GM23338 (cell line): ENCODE measurements at regions not wholly inside any gene's neighbourhood (a gene's known extent, or its start where the extent isn't known, plus 50 kb on each side); places are given as distances from the start of the nearest gene placed in this dataset.
"Not testable (repeated sequence)": the region's sequence is repeated elsewhere in the genome, so short reads cannot be mapped to it uniquely, and the experiment has no call there.

Experiments
- ATAC-seq: fragments of 200-7000 bp; cut with Tn5 transposase; 3 replicates; pipeline ENCODE4 v1.9.1; 2020
- DNase-seq: peaks from one replicate; pipeline ENCODE4 v3.0.0-alpha.2; 2015; ENCODE audit warnings: low spot score
- H2AFZ ChIP-seq: fragments of 200-600 bp; sonication (generic); 2 replicates; pipeline ENCODE4 v1.8.0; 2016; ENCODE audit warnings: antibody characterized with exemption, mild to moderate bottlenecking, moderate library complexity
- H3F3A ChIP-seq: fragments of 200-600 bp; sonication (generic); replicated peaks from 2 replicates; pipeline ENCODE4 v1.8.0; 2017; ENCODE audit warnings: antibody characterized with exemption, mixed run types, low read depth
- H3K27ac ChIP-seq: fragments of 200-600 bp; sonication (generic); 2 replicates; pipeline ENCODE4 v1.6.1; 2016; ENCODE audit warnings: low read depth
- H3K27me3 ChIP-seq: fragments of 200-600 bp; sonication (generic); 2 replicates; pipeline ENCODE4 v1.8.0; 2016; ENCODE audit warnings: mild to moderate bottlenecking, mixed run types, moderate library complexity; ENCODE audit not compliant: insufficient read depth
- H3K36me3 ChIP-seq: fragments of 200-600 bp; sonication (generic); 2 replicates; pipeline ENCODE4 v1.8.0; 2016; ENCODE audit warnings: mild to moderate bottlenecking; ENCODE audit not compliant: insufficient read depth
- H3K4me1 ChIP-seq: fragments of 200-600 bp; sonication (generic); 2 replicates; pipeline ENCODE4 v1.8.0; 2016; ENCODE audit warnings: mild to moderate bottlenecking, moderate library complexity; ENCODE audit not compliant: insufficient read depth
- H3K4me2 ChIP-seq: fragments of 200-600 bp; sonication (generic); 2 replicates; pipeline ENCODE4 v1.7.1; 2017; ENCODE audit warnings: mixed run types
- H3K4me3 ChIP-seq: fragments of 200-600 bp; sonication (generic); 2 replicates; pipeline ENCODE4 v1.6.1; 2016; ENCODE audit warnings: mixed run types
- H3K79me2 ChIP-seq: fragments of 200-600 bp; sonication (generic); replicated peaks from 2 replicates; pipeline ENCODE4 v1.8.0; 2017; ENCODE audit warnings: mild to moderate bottlenecking; ENCODE audit not compliant: insufficient read depth
- H3K9me2 ChIP-seq: fragments of 200-600 bp; sonication (generic); 2 replicates; pipeline ENCODE4 v1.8.0; 2017; ENCODE audit not compliant: insufficient read depth
- H4K20me1 ChIP-seq: fragments of 200-600 bp; sonication (generic); replicated peaks from 2 replicates; pipeline ENCODE4 v1.8.0; 2017; ENCODE audit warnings: mild to moderate bottlenecking; ENCODE audit not compliant: insufficient read depth
- H3K27ac Mint-ChIP-seq: 2 replicates; pipeline ENCODE4 v1.8.0; 2020; ENCODE audit warnings: inconsistent platforms, mild to moderate bottlenecking, moderate library complexity, mixed read lengths
- H3K27me3 Mint-ChIP-seq: 3 replicates; pipeline ENCODE4 v1.8.0; 2022; ENCODE audit warnings: low read depth, mild to moderate bottlenecking, moderate library complexity, mixed read lengths, inconsistent platforms; ENCODE audit not compliant: insufficient read depth, poor library complexity
- H3K36me3 Mint-ChIP-seq: 3 replicates; pipeline ENCODE4 v1.8.0; 2021; ENCODE audit warnings: low read depth, mild to moderate bottlenecking, inconsistent platforms, moderate library complexity, mixed read lengths
- H3K4me1 Mint-ChIP-seq: 3 replicates; pipeline ENCODE4 v1.8.0; 2020; ENCODE audit warnings: mild to moderate bottlenecking, inconsistent platforms, mixed read lengths
- H3K4me3 Mint-ChIP-seq: 3 replicates; pipeline ENCODE4 v1.8.0; 2021; ENCODE audit warnings: moderate library complexity, mild to moderate bottlenecking, inconsistent platforms, mixed read lengths
- H3K9me3 Mint-ChIP-seq: 3 replicates; pipeline ENCODE4 v1.8.0; 2020; ENCODE audit warnings: moderate library complexity, mild to moderate bottlenecking, inconsistent platforms, mixed read lengths
- EZH2 ChIP-seq: fragments of 200-600 bp; sonication (generic); IDR thresholded peaks from one replicate; pipeline ENCODE4 v1.8.0; 2017; ENCODE audit warnings: antibody characterized with exemption, mild to moderate bottlenecking, low read depth; ENCODE audit not compliant: unreplicated experiment
- EZH2phosphoT487 ChIP-seq: fragments of 200-600 bp; sonication (generic); IDR thresholded peaks from one replicate; pipeline ENCODE4 v1.8.1; 2018; ENCODE audit warnings: antibody characterized with exemption; ENCODE audit not compliant: unreplicated experiment
- JUNB ChIP-seq: IDR thresholded peaks from one replicate; pipeline ENCODE4 v1.6.1; 2016; ENCODE audit warnings: antibody characterized with exemption; ENCODE audit not compliant: unreplicated experiment
- NANOG ChIP-seq: IDR thresholded peaks from 2 replicates; pipeline ENCODE4 v1.6.1; 2016; ENCODE audit warnings: antibody characterized with exemption, borderline replicate concordance
- POLR2AphosphoS5 ChIP-seq: IDR thresholded peaks from 2 replicates; pipeline ENCODE4 v1.6.1; 2016; ENCODE audit warnings: antibody characterized with exemption, low read depth
- REST ChIP-seq: IDR thresholded peaks from one replicate; pipeline ENCODE4 v1.6.1; 2018; ENCODE audit warnings: antibody characterized with exemption; ENCODE audit not compliant: unreplicated experiment
- STAT1 ChIP-seq: IDR thresholded peaks from one replicate; pipeline ENCODE4 v1.6.1; 2016; ENCODE audit warnings: antibody characterized with exemption; ENCODE audit not compliant: unreplicated experiment
- ZNF114 ChIP-seq: fragments of 250-450 bp; sonication (Bioruptor Pico); IDR thresholded peaks from 2 replicates; pipeline ENCODE4 v1.5.0; 2020; ENCODE audit warnings: mild to moderate bottlenecking, moderate library complexity
- ZNF331 ChIP-seq: fragments of 250-450 bp; sonication (Bioruptor Pico); IDR thresholded peaks from 2 replicates; pipeline ENCODE4 v1.5.0; 2020; ENCODE audit warnings: low read depth, mild to moderate bottlenecking, moderate library complexity
- TF ChIP-seq, protein P1 (sequence below), 2 experiments: fragments of 200-600 bp in 1 of 2; sonication (generic) in 1 of 2; conservative IDR thresholded peaks; 2 replicates each; pipeline versions ENCODE4 v1.5.1 to v1.6.1; 2016 to 2017; ENCODE audit warnings: antibody characterized with exemption in 2 of 2, low read depth in 2 of 2, mild to moderate bottlenecking in 2 of 2, moderate library complexity in 1 of 2

- no peak overlapping the region for H3K4me2 ChIP-seq
- ATAC-seq: no peak
- no peak overlapping the region for H3K27ac ChIP-seq
- H3K4me1 ChIP-seq: no peaks in the 10 kb centered on the region; the same call in 1 of the 2 replicates
- H3K36me3 ChIP-seq: no peaks in the 10 kb centered on the region
- H3K4me3 Mint-ChIP-seq: no peak overlapping the region
- no peak overlapping the region for H2AFZ ChIP-seq
- peaks cover 6% of the 10 kb centered on the region for H3K27me3 Mint-ChIP-seq
- H3K79me2 ChIP-seq: no peaks in the 10 kb centered on the region
- H4K20me1 ChIP-seq: no peaks in the 10 kb centered on the region
- H3K9me2 ChIP-seq: no peaks in the 10 kb centered on the region
- no peaks in the 10 kb centered on the region for H3K4me1 Mint-ChIP-seq
- TF ChIP-seq, protein P1, sequence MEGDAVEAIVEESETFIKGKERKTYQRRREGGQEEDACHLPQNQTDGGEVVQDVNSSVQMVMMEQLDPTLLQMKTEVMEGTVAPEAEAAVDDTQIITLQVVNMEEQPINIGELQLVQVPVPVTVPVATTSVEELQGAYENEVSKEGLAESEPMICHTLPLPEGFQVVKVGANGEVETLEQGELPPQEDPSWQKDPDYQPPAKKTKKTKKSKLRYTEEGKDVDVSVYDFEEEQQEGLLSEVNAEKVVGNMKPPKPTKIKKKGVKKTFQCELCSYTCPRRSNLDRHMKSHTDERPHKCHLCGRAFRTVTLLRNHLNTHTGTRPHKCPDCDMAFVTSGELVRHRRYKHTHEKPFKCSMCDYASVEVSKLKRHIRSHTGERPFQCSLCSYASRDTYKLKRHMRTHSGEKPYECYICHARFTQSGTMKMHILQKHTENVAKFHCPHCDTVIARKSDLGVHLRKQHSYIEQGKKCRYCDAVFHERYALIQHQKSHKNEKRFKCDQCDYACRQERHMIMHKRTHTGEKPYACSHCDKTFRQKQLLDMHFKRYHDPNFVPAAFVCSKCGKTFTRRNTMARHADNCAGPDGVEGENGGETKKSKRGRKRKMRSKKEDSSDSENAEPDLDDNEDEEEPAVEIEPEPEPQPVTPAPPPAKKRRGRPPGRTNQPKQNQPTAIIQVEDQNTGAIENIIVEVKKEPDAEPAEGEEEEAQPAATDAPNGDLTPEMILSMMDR (conservative IDR thresholded peaks at IDR 0.05; ENCODE audit: low read depth in 2 of 2): no peak
- no peak for TF ChIP-seq NANOG
- TF ChIP-seq REST: no peak
- no peak for TF ChIP-seq POLR2AphosphoS5
- no peak for TF ChIP-seq EZH2phosphoT487
- no peak for TF ChIP-seq ZNF114
- TF ChIP-seq ZNF331 (CRISPR knock-in tag): no peak
- no peak for TF ChIP-seq EZH2
- TF ChIP-seq STAT1: no peak
- no peak for TF ChIP-seq JUNB
- no peak overlapping the region for H3K27ac Mint-ChIP-seq
- H3K27me3 ChIP-seq: peaks cover 41% of the 10 kb centered on the region
- no peaks in the 10 kb centered on the region for H3F3A ChIP-seq
- DNase-seq: no peak
- peaks cover 23% of the 10 kb centered on the region for H3K36me3 Mint-ChIP-seq
- no peak overlapping the region for H3K4me3 ChIP-seq
- H3K9me3 Mint-ChIP-seq: peaks cover 44% of the 10 kb centered on the region
Measured at GRCh38 chr20:30491016-30491415, 766.4 kb upstream of the DEFB115 start.

GRCh38 chr20:30496656-30497055 is 760.8 kb upstream of the DEFB115 start:
- H3K4me2 ChIP-seq, H4K20me1 ChIP-seq, H3K4me3 Mint-ChIP-seq, H3K27ac ChIP-seq, DNase-seq, H3K9me2 ChIP-seq, H3K4me3 ChIP-seq, H3K9me3 Mint-ChIP-seq, ATAC-seq, H3K27ac Mint-ChIP-seq, H3K79me2 ChIP-seq, H3K4me1 Mint-ChIP-seq, H3K36me3 ChIP-seq, H3K27me3 Mint-ChIP-seq, H3K27me3 ChIP-seq, H2AFZ ChIP-seq, H3K36me3 Mint-ChIP-seq, H3F3A ChIP-seq: not testable (repeated sequence)
- peaks cover 20% of the 10 kb centered on the region for H3K4me1 ChIP-seq

GRCh38 chr20:30497191-30497590 is 760.3 kb upstream of the DEFB115 start:
- not testable (repeated sequence) for DNase-seq, H3K4me3 Mint-ChIP-seq, H3K4me3 ChIP-seq, H4K20me1 ChIP-seq, H3K27ac ChIP-seq, ATAC-seq, H3K36me3 Mint-ChIP-seq, H3K36me3 ChIP-seq, H3K4me2 ChIP-seq, H3K9me3 Mint-ChIP-seq, H3F3A ChIP-seq, H3K27ac Mint-ChIP-seq, H3K4me1 Mint-ChIP-seq, H3K79me2 ChIP-seq, H3K9me2 ChIP-seq, H2AFZ ChIP-seq, H3K27me3 Mint-ChIP-seq
- peaks cover 20% of the 10 kb centered on the region for H3K4me1 ChIP-seq
- peaks cover 15% of the 10 kb centered on the region for H3K27me3 ChIP-seq
